ENCODE measurements at regions not wholly inside any gene's neighbourhood (a gene's known extent, or its start where the extent isn't known, plus 50 kb on each side); places are given as distances from the start of the nearest gene placed in this dataset.

DNA sequence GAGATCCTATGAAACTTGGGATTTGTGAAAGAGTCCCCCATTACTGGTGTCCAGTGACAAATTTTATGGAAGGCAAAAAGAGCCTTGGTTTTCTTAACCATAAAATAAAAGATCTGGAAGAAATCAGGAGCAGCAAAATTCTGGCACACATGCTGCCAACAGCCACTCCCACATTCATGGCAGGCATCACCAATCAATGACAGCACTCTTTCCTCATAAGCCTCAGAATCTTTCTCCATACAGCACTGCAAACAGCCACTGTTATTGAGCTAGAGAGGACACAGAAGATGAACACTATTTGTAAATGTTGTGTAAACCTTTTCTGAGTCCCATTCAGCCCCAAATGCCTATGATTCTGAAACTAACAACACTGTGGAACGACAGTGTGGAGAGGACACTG is 162.2 kb downstream of the RRAGC start:
- H3K4me1 Mint-ChIP-seq = peaks cover 8 to 10% of the 10 kb centered on the region in 2 experiments; a peak in 2 of 4 replicates
- Histone ChIP-seq H3K4me1 (ENCODE audit: insufficient read depth, low read length) (no peaks in the 10 kb centered on the region; the same call in 1 of the 2 replicates), H3K4ac (ENCODE audit: low read depth, low read length) (no peak overlapping the region), H3K9ac (ENCODE audit: extremely low read depth, insufficient read length, low read length) (no peak overlapping the region), H3K79me1 (ENCODE audit: insufficient read depth, low read depth, low read length, poor library complexity, severe bottlenecking) (no peaks in the 10 kb centered on the region), H4K91ac (ENCODE audit: insufficient read length, low read depth, low read length) (no peak overlapping the region), H2AFZ (ENCODE audit: low read length) (no peak overlapping the region), H3K27ac (ENCODE audit: insufficient read length, low read depth, low read length) (no peak overlapping the region), H4K5ac (ENCODE audit: insufficient read length, low read depth, low read length) (no peak overlapping the region), H3K9me3 (ENCODE audit: control insufficient read depth, low read depth, low read length) (no peaks in the 10 kb centered on the region), H2BK20ac (ENCODE audit: low read depth, low read length, poor library complexity, severe bottlenecking) (no peak overlapping the region), H3K4me2 (ENCODE audit: insufficient read depth, insufficient read length, low read length) (no peak overlapping the region), H3K14ac (ENCODE audit: insufficient read depth, low read length) (no peak overlapping the region), H2BK12ac (ENCODE audit: insufficient read length, low read depth, low read length) (no peak overlapping the region), H3K23ac (ENCODE audit: insufficient read length, low read depth, low read length) (no peak overlapping the region), H2BK5ac (ENCODE audit: insufficient read length, low read length) (no peak overlapping the region), H3K27me3 (ENCODE audit: insufficient read depth, low read length) (no peaks in the 10 kb centered on the region; the same call in 1 of the 2 replicates), H2BK15ac (ENCODE audit: low read depth, low read length) (no peak overlapping the region), H3K56ac (ENCODE audit: insufficient read length, low read depth, low read length) (no peak overlapping the region), H4K8ac (replicated peaks; ENCODE audit: insufficient read length, low read depth, low read length) (no peak overlapping the region), H2AK5ac (ENCODE audit: insufficient read length, low read length) (no peak overlapping the region), H3K18ac (ENCODE audit: insufficient read length, low read depth, low read length) (no peak overlapping the region), H3K23me2 (ENCODE audit: insufficient read length, low read depth, low read length, poor library complexity, severe bottlenecking) (no peaks in the 10 kb centered on the region), H2BK120ac (ENCODE audit: low read depth, low read length, poor library complexity, severe bottlenecking) (no peak overlapping the region), H4K20me1 (ENCODE audit: control insufficient read depth, insufficient read depth, insufficient read length) (no peaks in the 10 kb centered on the region), H3T11ph (ENCODE audit: low read length) (no peak overlapping the region), H3K79me2 (ENCODE audit: insufficient read depth, low read length) (no peaks in the 10 kb centered on the region)
- H3K4me3 Mint-ChIP-seq = no peak overlapping the region
- H3K27me3 Mint-ChIP-seq (ENCODE audit: low read depth) = peaks cover 15% of the 10 kb centered on the region; the same call in 1 of the 2 replicates
- WGBS (ENCODE audit: extremely low coverage, insufficient read length, low lambda C conversion rate) = no CpG with 5 or more reads among the region's 1 CpG
- H3K36me3 Mint-ChIP-seq (ENCODE audit: insufficient read depth in 1 of 3, low read depth in 3 of 3) = peaks cover 0 to 3% (median 0%) of the 10 kb centered on the region in 3 experiments; a peak in 2 of 7 replicates
- H3K9me3 Mint-ChIP-seq = peaks cover 0 to 3% of the 10 kb centered on the region in 2 experiments; a peak in 3 of 5 replicates
- H3K27ac Mint-ChIP-seq = no peak overlapping the region
- TF ChIP-seq CTCF (conservative IDR thresholded peaks at IDR 0.05) = no peak
- DNase-seq = no peak

All from H9 (cell line).